ENCODE measurements at regions not wholly inside any gene's neighbourhood (a gene's known extent, or its start where the extent isn't known, plus 50 kb on each side); places are given as distances from the start of the nearest gene placed in this dataset.

DNA sequence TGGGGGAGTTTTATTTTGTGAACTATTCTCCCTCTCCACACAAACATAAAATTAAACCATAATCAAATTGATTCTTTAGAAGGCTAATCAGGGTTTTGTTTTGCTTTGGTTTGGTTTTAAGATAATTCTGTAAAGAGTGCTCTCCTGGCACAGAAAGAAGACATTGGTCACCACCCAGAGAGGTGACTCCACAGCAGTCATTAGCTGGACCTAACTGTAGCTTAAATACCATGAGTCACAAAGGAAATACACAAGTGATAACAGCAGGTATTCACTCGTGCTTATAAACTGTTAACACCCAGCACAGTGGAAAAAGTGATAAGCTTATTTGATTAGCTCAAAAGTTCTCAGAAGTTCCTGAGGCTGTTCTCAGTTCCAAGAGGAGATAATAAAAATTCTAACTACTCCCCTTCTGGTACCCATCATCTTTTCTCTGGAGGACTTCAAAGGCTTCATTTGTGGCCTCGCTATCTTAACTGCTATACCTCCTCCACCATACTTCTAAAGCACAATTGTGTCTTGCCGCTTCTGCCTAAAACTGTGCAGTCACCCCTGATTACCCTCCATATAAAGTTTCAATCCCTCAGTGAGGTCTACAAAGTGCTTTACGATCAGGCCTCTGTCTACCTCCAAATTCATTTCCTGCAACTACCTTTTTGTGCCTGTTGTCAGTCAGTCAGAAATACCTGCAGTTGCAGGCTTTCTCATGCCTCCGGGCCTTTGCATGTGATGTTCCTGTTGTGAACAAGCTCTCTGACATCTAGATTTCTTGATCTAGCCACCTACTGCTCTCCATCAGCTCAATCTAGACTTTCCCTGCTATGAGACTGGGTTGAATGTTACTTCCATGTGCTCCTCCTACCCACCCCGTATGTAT is 201.1 kb downstream of the SAMD5 start:
- DNase-seq (ENCODE audit: low spot score): no peak
- intact Hi-C loops (cut with DNase I): no loop called here

DNA sequence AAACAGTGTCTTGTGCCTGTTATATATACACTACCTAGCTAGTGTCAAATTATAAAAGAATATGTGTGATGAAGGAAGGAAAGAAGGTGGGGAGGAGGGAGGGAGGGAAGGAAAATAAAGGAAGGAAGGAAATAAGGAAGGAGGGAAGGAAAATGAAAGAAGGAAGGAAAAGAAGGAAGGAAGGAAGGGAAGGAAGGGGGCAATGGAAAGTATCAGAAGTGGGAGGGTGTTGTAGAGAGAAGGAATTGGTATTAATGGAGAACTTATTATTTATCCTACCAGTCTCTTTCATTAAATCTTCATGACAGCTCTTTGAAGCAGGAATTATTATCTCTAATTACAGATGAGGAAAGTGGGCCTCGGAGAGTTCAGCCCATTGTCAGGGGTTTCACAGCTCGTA is 202.4 kb downstream of the SAMD5 start:
- no peak for DNase-seq (ENCODE audit: low spot score)
- intact Hi-C loops (cut with DNase I): no loop called here

DNA sequence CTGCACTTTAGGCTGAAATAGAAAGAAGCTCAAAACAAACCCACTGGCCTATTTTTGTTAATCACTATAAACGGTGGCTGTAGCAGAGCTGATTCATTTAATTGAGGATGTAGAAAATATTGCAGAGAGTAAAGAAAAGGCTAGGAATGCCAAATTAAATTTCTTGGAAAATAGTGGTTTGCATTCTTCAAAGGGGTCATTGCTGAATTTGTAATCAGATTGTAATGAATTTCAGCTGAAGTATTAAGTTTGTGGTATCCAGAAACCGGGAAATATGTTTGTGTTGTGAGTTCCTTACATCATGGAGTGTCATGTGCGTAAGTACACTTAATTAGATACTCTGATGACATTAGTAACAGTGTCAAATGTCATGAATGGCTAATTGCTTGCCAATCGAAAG is 203.0 kb downstream of the SAMD5 start:
- intact Hi-C loops (cut with DNase I): no loop called here
- no peak for DNase-seq (ENCODE audit: low spot score)

DNA sequence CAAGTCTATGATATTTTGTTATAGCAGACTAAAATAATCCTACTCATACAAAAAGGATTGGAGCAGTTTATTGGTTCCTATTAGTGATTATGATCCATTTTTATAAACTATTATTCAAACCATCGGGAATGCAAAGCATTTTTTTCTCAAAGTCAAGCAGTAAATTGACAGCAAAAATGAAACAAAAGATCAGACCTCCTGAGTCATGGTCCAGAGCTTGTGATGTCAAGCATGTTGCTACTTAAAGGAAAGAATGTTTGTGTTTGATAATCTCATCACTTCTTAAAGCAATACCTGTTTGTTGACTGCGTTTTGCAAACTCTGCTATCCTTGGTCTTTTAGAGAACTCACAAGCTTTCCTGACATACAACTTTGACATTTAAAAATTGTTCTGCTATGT is 204.4 kb downstream of the SAMD5 start:
- intact Hi-C loops (cut with DNase I): no loop called here
- DNase-seq (ENCODE audit: low spot score): no peak

DNA sequence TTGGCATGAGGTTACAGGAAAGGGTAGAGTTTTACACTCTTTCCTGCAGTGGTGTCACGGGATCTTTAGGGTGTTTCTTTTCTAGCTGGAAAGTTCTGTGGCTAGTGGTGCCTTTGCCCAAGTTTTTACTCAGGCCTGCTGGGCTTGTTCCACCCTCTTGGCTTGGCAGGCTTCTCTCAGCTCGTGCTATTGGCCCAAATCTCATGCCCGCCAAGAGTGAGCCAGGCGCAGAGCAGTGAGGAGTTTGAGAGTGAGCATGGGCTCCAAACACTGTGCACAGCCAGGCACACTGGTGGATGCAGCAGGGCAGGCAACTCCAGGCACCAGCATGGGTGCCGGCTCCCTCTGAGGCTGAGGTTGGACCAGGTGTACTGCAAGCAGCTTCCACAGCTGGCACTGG is 206.5 kb downstream of the SAMD5 start:
- intact Hi-C loops (cut with DNase I): no loop called here
- DNase-seq (ENCODE audit: low spot score): no peak

DNA sequence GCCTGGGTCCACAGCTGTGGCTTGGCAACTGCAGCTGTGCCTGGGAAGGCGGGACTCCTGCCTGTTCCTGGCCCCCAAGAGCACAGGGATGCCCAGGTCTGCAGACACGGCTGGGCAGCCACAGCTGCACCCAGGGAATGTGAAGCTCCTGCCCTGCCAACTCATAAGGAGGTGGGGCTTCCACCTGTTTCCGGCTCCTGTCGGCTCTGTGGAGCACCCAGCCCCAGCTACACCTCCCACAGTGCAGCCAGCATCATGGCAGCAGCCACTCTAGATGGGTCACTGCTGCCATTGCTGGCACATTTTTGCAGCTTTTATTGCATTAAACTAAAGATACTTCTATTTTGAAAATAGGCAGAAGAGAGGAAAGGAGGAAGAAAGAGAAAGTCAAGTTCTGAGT is 207.9 kb downstream of the SAMD5 start:
- DNase-seq (ENCODE audit: low spot score): no peak
- intact Hi-C loops (cut with DNase I): no loop called here

DNA sequence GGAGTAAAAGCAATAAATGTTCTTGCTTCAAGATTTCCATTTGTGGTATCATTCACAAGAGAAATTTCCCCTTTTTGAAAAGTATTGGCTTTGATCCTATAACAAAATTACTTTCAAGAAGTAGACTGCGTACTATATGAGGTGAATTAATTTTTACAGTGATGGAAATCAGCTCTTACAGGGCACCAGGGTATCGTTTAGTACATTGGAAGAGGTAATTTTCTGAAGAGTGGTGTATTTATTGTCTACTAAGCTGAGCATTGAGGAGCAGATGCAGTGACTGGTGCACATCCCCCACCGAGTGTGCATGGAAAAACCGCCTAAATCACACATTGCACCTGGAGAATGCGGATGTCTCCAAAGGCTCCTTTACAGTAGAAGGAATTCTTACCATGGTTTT is 209.5 kb downstream of the SAMD5 start:
- no peak for DNase-seq (ENCODE audit: low spot score)
- intact Hi-C loops (cut with DNase I): no loop called here

DNA sequence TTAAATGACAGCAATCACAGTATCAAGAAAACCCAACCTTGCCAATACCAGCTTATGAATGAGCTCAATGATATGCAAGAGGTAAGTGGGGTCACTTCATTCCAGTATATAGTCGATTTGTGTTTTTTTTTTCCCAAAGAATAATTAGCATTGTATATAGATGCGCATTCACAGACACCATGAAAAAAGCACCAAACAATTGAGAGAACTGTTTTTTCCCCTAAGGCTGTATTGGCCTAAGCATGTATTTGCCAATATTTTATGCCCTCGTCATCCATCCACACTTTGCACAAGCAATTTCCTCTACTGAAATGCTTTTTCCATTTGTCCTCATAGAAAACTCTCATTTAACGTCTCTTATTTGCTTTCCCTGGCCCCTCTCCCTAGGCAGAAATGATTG is 213.7 kb downstream of the SAMD5 start:
- intact Hi-C loops (cut with DNase I): no loop called here
- DNase-seq (ENCODE audit: low spot score): no peak

DNA sequence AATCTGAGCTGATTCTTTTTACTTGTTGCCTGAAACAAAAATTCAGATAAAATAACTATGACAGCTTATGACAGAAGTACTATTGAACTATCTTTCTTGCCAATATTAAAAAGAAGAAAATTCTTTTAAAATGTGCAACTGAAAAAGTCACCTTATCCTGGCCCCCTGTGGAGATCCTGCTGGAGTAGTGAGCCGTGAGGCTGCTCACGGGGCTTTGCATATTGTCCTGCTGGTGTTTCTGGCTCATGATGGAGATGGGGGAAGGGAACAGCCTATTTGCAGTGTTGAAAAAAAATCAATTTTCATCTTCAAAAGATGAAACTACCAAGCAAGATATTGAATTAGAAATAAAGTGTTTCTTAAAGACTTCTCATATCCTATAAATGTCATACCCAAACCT is 216.0 kb downstream of the SAMD5 start:
- intact Hi-C loops (cut with DNase I): no loop called here
- DNase-seq (ENCODE audit: low spot score): no peak

DNA sequence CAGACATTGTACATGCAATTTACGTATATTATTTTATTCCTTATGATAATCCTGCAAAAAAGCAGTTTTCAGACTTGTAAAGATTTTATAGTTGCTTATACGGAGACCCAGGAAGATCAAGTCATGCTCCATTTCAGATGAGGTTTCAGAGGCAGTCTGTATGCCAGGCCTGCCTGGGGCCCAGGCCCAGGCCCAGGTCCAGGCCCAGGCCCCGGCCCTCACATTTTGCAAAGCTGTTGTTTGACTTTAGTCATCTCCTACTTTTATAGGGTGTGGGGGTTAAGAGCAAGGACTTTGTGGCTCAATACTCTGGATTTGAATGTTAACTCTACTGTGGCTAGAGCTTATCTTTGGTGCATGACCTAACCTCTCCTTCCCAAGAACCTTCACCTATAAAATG is 217.9 kb downstream of the SAMD5 start:
- DNase-seq (ENCODE audit: low spot score): no peak
- intact Hi-C loops (cut with DNase I): no loop called here

DNA sequence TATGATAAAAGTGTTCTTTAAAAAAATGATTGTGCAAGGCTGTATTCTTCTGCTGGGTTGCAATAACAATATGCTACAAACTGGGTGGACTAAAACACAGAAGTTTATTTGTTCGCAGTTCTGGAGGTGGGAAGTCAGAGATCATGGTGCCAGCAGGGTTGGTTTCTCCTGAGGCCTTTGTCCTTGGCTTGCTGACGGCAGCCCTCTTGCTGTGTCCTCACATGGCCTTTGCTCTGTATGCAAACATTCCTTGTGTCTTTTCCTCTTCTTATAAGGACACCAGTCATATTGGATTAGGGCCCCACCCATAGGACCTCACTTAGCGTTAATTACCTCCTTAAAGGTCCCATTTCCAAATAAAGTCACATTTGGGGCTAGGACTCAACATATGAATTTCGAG is 220.4 kb downstream of the SAMD5 start:
- DNase-seq (ENCODE audit: low spot score): no peak
- intact Hi-C loops (cut with DNase I): no loop called here

DNA sequence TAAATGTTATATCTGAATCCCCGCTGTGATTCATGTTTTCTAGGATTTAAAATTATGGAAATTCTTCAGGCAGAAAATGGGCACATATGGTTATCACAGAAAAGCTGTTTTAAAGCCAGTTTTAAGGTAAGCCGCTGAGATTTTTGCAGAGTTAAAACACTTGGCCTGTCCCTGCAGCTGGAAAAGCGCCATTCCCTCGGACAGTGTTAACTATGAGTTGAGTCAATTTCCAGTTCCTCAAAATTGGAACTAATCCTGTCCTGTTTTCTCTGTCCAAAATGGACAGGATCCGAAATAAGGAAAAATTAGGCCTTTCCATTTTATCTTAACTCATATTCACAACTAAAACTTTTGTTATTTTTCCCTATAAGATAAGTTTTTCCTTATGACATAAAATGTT is 225.2 kb downstream of the SAMD5 start:
- intact Hi-C loops (cut with DNase I): no loop called here
- no peak for DNase-seq (ENCODE audit: low spot score)

DNA sequence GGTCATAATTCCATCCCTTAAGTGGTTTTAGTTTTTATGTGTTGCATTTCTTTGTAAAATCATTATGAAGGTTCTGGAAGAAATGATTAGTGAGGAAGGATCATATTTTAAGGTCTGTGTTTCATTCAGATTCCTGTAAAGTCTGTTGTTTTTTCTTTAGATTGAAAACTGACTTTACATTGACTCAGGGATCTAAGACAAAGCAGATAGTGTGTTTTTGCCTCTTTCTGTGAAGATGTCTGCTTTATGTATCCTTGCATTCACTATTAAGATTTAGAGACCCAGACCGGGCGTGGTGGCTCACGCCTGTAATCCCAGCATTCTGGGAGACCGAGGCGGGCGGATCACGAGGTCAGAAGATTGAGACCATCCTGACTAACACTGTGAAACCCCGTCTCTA is 225.7 kb downstream of the SAMD5 start:
- intact Hi-C loops (cut with DNase I): no loop called here

DNA sequence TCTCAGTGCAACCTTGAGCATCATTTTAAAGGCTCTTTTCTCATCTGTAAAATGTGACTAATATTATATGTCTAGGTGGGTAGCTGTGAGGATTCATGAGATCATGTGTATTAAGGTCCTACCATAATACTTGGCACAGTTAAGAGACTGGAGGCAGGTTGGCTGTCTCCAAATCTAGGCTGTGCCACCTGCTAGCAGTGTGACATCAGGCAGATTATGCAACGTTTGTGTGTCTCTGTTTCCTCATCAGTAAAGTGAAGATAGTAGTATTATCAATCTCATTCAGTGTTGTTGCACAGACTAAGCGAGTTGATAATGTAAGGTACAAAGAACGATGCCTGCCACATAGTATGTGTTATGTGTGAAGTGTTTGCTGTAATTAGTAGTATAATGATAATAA is 227.4 kb downstream of the SAMD5 start:
- intact Hi-C loops (cut with DNase I): no loop called here
- DNase-seq (ENCODE audit: low spot score): no peak

More for the DNA sequence above, 225.7 kb downstream of the SAMD5 start:
- no peak for DNase-seq (ENCODE audit: low spot score)

DNA sequence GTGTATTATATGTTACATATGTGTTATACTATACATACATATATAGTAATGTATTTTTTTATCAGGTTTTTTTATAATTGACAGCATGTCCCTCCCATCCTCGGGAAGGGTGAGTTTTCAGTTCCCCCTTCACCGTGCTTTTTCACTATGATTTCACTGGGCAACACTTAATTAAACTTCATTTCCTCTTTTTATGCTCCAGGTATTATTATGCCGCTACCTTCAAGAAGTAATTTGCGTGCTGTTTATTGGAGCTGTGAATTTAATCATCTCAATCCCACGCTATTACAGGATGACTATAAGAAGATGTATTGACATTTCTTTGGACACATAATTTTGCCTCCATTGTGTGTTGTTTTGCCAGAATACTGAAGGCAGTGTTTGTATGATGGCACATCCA is 228.6 kb downstream of the SAMD5 start:
- intact Hi-C loops (cut with DNase I): no loop called here
- no peak for DNase-seq (ENCODE audit: low spot score)

DNA sequence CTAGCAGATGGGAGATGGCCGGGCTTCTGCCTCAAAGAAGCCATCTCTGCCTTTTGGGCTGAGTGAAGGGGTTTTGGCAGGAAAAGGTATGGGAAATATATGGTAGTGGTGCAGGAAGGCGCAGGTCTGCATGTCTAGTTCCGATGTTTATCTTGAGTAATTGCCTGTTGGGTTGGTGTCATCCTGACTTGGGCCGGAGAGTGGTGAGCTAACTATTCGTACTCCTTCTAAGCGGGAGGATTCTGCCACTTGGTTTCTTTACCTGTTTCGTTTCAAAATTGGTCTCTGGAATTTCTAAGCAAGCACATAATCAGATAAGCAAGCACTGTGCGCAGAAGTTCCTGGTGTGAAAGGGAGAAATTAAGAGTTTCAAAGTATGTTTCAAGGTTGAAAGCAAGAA is 229.6 kb downstream of the SAMD5 start:
- intact Hi-C loops (cut with DNase I): no loop called here
- DNase-seq (ENCODE audit: low spot score): no peak

DNA sequence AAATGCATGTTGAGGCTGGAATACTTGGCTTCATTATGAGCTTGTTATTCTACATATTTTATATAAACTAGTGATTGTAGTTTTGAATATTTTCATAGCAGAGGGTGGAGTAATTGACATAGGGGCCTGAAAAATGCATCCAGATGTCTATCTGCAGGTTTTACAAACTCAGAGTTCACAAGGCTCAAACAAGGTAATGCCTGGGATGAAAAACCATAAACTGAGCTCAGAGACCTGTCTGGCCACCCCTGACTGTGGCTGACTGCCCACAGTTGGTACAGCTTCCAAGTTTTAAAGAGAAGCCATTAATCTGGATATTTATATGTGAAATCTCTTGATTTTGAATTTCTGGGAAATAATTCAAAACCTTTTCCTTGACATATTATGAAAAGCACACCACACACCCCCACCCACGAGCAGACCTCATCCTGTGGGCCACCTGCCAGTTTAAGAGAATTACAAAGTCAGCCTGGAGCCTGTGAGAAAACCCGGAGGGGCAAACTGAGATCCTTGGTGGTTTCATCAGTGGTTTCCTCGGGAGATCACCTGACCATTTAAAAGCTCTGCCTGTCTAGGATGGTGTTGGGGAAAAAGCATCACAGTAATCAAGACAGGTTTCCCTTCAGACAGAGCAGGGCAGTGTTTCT is 230.1 kb downstream of the SAMD5 start:
- intact Hi-C loops (cut with DNase I): no loop called here
- no peak for DNase-seq (ENCODE audit: low spot score)

DNA sequence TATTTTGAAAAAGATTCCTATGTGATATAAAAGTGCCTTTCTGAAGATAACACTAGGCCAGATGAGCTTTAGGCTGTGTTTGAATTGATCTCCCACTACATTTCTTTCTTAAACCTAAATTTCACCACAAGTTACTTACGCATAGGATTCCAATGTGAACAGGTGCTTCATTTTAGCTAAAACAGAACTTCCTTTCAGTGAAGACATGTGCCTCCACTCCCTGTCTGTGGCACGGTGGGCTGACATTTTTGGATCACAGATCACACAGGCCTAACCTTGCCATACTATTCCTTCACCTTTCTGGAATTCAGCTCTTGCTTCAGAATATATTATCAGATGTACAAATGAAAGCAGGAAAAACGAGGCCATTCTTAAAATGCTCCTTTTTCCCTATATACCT is 231.8 kb downstream of the SAMD5 start:
- intact Hi-C loops (cut with DNase I): no loop called here
- no peak for DNase-seq (ENCODE audit: low spot score)

DNA sequence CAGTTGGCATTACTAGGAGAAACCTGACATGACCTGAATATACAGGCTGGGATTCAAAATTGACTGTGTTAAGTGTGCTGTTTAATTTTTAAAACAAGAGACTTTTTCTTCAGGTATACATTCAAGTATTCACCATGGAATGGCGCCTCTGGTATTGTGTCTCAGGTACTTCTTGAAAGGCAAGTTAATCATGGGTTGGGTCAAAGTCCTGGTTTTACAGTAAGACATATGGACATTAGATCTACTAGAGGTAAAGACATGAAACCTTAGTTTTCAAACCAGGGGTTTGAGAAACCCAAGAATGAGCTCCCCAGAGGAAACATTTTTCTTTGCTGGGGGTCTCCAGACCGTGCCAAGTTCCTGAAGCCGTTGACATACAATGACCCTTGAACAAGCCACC is 232.4 kb downstream of the SAMD5 start:
- intact Hi-C loops (cut with DNase I): no loop called here

DNA sequence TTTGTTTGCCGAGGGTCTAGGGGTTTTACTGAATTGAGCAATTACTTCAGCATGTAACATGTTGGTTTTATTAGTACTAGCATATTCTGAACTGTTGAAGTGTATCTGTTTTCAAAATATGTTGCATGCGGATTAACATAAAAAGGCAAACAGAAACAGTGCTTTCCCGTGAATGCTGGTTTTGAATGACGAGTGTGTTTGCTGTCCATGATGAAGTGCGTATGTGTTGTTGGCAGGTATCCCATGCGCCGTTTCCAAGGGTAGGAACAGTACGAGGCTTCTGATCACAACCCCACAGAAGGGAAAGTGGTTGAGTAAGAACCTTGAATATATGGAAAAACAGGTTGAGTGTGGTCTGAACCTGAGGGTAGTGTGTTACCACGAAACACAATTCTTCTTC is 232.9 kb downstream of the SAMD5 start:
- no peak for DNase-seq (ENCODE audit: low spot score)
- intact Hi-C loops (cut with DNase I): no loop called here

More for the DNA sequence above, 232.4 kb downstream of the SAMD5 start:
- DNase-seq (ENCODE audit: low spot score): no peak

DNA sequence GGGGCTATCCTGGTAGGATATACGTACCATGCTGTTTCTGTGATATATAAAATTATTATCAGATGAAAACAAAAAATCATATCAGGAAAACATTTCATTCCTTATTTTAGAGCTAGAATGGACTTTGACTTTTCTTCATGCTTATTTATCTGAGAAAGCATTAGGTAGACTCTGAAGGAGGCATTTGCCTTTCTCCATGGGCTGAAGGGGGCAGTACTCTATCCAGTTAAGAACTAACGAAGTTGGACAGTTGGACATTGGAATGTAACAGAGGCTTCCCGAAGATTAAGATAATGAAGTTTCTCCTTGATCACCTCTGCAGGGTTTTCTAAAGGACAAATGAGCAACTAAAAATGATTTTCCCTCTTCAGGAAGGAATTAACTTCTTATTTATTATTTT is 233.9 kb downstream of the SAMD5 start:
- intact Hi-C loops (cut with DNase I): no loop called here
- no peak for DNase-seq (ENCODE audit: low spot score)

Measured in posterior vena cava (tissue), 2 donors.